GM21576 (cell line): ENCODE measurements at regions not wholly inside any gene's neighbourhood (a gene's known extent, or its start where the extent isn't known, plus 50 kb on each side); places are given as distances from the start of the nearest gene placed in this dataset.
A peak's percentile ranks its signal among the peaks of the same experiment; 100 is the strongest.

ENCODE experiments used
- ATAC-seq: cut with Tn5 transposase; IDR thresholded peaks from one replicate; pipeline ENCODE4 v1.9.1; 2021; ENCODE audit warnings: mild to moderate bottlenecking, moderate library complexity; ENCODE audit not compliant: unreplicated experiment

DNA sequence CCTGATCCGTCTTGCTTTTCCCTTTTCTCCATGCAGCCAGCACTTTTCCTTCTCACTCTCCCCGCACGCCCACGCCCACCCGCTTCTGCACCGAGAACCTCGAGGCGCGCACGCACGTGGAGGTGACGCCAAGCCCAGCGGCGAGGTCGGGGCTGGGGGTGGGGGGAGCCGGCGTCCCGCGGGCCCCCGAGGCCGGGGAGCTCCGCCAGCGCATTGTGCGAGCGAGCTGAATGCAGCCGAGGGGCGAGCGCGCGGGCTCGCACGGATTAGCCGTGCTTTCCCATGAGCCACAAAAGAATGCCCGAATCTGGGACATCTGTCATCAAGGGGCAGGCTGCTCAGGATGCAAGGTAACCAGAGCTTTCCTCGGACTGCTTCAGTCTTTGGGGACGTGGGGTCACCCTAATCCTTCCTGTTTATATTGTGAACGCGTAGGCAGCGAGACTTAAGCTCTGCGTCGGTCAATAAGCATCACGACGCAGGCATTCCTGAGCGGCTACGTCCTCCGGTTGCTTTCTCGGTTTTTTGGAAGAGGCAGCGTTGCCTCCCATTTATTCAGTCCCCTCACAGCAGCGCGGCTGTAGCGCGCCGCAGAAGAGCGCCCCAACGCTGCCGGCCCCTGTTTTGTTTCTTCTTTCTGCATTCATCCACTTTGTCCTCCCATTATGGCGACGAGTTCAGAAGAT, 67.3 kb upstream of the AKT3 start:
- no peak for ATAC-seq

DNA sequence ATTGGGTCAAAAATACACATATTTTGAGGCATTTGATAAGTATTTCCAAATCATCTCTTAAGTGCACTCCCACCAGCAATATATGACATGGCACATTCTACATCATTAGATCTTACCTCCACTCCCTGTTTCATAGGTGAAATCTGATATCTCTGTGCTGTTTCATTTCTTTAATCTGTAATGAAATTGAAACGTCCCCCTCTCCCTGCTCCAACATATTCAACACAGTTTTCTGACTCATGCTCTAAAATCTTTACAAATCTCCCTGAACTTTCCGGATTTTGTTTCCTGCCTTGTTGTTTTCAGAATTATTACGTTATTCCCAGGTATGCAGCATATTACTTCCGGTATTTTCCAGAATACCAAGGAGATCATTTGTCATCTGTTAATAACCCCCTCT, 66.1 kb upstream of the AKT3 start:
- ATAC-seq = no peak

DNA sequence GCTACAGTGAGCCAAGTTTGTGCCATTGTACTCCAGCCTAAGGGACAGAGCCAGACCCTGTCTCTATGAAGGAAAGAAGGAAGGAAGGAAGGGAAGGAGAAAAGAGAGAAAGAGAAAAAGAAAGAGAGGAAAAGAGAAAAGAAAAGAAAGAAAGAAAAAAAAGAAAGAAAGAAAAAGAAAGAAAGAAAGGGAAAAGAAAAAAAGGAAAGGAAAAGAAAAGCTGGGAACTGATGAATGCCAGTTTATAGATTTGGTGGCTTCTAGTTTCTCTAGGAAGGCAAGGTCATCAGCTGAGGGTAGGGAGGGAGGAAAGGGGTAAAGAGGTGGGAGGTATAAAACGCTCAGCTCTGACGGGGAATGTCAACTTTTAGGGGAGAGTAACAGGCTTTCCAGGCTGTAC, 62.3 kb upstream of the AKT3 start:
- no peak for ATAC-seq

DNA sequence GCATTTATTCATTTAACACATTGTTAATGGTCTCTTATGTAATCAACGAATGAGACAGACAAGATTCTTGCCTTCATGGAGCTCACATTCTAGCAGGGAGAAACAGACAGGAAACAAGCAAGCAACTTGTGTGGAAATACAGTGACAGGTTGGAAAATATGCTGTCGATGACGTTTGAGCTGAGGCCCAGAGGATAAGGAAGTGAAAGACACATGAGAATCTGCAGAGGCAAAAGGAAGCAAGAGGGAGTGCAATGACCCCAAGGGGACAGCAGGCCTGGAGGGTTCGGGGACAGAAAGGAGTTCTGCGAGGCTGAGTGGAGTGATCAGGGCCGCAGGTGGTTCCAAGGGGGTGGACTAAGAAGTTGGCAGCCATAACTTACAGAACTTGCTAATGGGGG, 60.6 kb upstream of the AKT3 start:
- ATAC-seq = peak; percentile 62

DNA sequence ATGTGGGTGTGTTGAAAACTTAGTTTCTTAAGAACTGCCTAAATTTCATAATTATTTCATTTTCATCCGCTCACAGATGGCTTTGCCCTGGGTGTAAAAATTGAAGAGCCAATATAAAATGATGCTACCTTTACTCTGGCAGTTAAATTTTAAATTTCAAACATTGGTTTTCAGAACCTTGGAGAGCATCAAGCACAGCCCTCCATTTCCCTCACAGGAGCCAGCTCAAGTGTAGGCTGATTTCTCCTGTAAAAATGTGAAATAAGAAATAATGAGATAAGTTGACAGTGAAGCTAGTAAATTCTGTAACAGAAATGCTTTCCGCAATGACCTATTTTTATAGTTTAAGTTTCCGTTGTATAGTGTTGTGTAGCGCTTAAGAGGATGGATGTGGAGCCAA, 53.9 kb upstream of the AKT3 start:
- no peak for ATAC-seq

DNA sequence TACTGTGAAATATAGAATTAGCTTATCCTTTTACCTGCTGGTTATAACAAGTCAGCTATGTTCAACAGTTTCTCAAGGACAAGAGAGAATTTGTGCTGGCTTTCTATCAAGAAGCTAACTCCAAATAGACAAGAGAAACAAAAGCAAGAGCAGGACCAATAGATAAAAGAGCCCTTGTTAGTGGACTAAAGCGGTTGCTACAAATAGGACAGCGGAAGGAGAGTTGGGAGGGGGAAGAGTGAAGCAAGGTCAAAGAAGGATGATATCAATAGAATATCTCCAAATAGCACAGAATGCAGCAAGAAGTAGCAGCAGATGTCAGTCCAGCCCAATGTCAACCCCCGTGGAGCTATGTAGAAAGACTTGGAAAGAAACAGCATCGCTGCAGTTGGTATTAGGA, 53.0 kb upstream of the AKT3 start:
- ATAC-seq = no peak

DNA sequence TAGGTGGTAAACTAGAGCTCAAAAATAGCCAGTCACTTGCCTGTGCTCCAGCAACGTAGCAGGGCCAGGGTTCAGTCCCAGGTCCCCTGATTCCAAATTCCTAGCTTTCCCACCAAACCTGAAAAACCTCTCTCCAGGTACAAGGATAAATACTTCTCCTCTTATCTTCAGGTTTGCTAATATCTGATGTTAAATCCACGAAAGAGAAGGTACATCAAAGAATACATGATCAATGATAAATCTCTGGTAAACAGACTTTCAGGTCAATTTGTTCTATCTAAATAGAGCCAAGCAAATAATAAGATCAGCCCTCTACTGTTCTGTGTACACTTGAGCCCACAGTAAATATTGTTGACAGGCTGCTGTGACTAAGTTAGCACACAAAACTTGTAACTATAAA, 52.1 kb upstream of the AKT3 start:
- no peak for ATAC-seq
